HG03442 (cell line): ENCODE measurements at regions not wholly inside any gene's neighbourhood (a gene's known extent, or its start where the extent isn't known, plus 50 kb on each side); places are given as distances from the start of the nearest gene placed in this dataset.
"Not testable (repeated sequence)": the region's sequence is repeated elsewhere in the genome, so short reads cannot be mapped to it uniquely, and the experiment has no call there.

Experiments used
- ATAC-seq: cut with Tn5 transposase; IDR thresholded peaks from one replicate; pipeline ENCODE4 v1.9.1; 2021; ENCODE audit warnings: mild to moderate bottlenecking, moderate library complexity; ENCODE audit not compliant: unreplicated experiment

DNA sequence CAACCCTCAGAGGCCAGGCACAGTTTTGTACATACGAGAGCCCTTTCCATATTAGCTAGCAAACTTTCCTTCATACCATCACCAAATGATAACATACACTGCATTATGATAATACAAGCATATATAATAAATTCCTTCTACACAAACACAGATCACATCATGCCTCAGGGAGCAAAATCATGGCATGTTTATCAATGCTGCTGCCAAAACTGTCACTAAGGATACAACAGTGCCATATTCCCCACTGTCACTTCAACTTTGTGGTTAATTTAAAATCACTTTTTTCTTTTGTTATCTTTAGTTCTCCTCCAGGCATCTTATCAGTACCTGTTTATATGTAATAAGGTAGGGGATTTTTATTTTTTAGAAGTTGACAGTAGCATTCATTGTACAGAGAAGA, 196.3 kb downstream of the EPM2A start:
- ATAC-seq, result no peak

DNA sequence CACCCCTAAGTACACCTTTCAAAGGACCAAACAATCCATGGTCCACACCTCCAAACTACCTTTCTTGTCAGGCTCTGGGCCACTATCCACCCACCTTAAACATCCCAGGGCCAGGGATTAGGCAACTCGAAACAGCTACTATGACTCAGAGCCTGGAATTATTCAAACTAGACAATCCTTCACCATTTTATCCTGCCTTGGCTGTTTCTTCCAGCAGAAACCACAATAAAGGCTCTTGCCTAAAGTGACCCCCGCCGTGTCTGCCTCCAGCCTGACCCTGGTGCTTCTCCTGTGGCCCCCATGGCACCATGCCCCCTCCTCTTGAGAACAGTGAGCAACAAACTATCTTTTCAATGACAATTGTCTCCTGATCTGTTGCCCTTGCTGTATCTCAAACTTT, 195.5 kb downstream of the EPM2A start:
- no peak for ATAC-seq

DNA sequence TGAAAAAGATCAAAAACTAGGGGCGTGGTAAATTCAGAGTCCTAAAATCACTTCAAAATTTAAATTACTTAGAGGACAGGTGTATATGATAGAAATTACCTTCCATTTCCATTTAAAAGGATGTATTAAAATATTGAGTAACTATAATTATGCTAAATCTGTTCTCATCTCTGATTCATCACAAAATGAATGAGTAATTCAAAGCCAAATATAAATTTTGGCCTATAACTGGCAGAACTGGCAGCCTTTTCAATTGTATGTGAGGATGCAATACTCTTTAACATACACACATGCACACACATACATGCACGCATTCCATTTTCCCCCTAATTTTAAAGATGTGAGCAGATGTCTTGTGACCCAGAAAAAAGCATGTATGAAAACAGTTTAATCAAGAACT, 194.6 kb downstream of the EPM2A start:
- no peak for ATAC-seq

DNA sequence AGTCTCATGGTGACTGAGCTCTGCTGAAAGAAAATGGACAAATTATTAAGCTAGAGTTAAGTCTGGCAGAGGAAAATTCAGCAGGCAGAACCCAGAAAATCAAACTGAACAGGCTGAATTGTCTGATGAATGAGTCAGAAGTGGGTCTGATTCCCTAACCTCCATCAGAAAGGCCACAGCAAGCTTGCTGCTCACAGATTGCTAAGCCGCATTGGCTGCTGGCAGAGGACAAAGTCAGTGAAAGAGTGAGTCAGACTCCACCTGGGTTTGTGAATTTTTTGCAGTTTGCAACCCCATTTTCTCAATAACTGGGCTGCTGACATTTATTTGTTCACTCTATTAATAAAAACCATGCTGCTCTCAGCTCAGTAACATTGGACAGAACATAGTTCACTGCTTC, 191.3 kb downstream of the EPM2A start:
- no peak for ATAC-seq

DNA sequence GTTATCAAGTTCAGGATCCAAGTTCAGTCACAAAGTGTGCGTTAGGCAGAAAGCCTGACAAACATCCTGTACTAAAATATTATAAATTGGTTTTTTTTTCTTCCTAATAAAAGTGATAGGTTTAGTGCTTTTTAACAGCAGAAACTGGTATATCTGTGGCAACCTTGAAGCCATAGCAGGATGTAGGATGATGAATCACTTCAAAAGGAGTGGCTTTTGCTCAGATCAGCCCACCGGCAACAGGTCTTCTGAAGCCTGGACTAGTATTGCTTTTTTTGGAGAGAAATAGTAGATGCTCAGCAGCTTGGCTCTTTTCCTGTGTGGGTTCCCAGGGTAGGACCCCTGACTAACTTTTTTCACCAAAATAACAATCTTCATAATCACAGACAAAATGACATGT, 190.8 kb downstream of the EPM2A start:
- no peak for ATAC-seq

DNA sequence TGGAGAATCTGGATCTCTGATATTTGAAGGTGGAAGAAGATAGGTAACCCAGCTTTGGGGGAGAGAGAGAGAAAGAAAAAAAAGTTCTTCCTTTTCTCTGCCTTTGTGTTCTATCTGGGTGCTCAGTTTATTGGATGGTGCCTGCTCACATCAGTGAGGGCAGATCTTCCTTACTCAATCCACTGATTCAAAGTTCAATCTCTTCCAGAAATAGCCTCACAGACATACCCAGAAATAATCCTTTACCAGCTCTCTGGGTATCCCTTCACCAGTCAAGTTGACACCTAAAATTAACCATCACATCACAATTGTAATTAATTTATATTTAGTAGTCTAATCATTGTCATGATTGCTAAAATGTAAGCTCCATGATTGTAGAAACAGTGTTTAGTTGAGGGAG, 189.1 kb downstream of the EPM2A start:
- no peak for ATAC-seq

DNA sequence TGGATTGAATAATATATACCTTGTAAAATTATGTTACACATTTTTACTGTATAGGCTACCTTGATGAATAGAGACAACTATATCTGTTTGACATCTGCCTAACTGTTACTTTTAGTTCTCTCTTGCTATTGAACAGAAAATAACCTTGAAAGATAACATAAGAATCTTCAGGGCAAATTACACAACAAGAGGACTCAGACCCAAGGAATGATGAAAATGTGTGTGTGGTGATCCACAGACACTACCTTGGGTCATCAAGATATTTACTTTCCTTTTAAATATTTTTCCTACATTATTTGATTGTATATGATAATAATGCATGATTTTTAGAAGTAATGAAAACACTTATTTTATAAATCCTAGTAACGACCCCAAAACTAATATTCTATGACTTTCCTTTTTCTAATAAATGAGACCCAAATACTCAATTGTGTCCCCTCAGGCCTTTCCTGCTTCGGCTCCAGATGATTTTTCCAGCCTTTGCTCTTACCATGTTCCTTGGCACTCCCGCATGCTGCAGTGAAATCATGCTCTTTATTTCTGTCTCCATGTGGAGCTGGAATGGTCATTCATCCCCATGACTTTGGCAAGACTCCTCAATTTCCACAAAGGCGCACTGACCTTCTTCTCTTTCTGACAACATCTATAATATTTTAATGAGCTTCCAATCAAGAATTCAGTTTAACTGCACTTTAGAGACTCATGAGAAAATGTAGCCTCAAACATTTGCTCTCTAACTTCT, 187.6 kb downstream of the EPM2A start:
- no peak for ATAC-seq

DNA sequence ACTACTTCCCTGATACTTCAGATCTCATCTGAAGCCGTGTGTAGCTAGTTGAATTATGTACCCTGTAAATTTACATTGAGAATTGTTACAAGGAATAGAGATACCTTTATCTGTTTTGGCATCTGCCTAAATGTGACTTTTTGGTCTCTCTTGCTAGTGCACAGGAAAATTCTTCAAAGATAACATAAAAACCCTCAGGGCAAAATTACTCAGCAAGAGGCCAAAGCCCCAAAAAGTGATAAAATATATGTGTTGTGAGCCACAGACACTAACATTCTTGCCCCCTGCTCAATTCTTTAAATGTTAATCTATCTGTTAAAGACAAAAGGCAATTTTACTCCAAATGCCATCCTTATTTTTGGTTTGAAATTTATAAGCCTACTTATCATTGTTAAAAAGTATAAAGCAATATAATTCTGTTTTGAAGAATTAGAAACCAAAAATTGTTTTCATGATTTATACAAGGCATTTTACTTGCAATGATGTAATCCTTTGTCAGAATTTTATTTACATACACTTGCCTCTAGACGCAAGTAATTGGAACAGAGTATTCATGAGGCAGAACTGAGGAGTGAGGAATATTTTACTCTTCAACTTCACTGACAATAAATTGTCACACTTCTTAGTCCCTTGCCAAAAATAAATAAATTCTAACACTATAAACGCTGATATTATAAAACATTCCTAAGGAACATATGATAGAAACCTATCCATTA, 186.2 kb downstream of the EPM2A start:
- ATAC-seq, result no peak

DNA sequence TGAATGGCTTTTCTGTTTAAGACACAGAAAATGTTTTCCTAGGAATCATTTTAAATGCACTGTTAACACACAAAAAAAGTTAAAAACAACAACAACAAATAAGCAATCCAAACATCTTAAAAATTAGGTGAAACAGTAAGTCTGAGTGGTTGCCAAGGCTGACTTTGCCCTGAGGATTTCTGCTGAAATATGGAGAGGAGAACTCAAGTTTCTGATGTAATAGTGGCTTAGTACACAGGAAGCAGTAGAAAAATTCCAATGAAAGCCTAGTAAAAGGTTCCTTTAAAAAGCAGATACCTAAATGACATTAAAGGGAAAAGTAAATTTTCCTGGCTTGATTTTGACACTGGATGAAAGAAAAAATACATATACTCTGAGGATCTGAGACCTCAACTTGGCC, 184.2 kb downstream of the EPM2A start:
- ATAC-seq, result no peak

DNA sequence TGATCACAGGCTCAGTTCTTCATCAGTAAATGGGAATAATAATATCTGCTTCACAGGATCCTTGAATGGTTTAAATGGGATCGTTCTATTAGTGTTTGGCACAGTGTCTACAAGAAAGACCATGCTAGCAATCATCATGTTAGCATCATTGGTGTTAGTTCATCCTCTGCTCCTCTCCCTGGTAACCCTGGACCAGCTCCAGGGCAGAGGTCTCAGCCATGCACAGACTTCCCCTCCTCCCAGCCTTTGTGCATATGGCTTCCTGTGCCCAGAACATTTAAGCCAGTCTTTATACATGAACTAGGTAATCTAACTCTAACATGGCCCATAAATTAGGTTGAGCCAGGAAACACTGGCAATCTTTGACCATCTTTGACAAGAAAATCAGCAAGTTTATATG, 180.2 kb downstream of the EPM2A start:
- no peak for ATAC-seq

DNA sequence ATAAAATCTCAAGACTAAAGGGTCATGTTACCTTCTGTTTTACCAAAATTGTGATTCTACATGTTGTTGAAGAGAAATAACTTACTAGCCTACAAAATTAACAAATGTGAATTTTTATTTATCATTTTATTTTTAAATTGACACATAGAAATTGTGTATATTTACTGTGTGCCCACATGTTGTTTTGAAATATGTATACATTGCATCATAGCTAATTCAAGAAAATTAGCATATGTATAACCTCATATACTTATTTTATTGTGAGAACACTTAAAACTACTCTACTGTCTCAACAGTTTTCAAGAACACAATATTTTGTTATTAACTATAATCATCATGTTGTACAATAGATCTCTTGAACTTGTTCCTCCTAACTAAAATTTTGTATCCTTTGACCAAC, 177.8 kb downstream of the EPM2A start:
- ATAC-seq, result no peak

DNA sequence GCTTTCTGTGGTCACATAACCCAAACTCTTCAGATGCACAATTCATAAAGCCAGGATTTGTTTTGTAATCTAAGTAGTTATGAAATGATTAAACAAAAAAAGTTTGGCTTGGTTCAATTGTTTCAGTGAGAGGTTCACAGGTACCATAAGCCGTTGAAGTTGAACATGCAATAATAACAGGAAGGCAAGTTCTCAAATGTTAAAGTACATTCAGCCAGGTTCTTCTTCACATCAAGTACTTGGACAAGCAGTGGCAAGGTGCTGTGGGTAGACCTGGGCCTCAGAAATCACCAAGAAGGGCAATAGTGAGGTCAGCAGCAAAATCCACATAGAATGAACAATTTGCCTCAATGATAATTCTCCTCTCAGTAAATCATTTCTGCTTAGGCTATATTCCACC, 175.5 kb downstream of the EPM2A start:
- ATAC-seq, result no peak

DNA sequence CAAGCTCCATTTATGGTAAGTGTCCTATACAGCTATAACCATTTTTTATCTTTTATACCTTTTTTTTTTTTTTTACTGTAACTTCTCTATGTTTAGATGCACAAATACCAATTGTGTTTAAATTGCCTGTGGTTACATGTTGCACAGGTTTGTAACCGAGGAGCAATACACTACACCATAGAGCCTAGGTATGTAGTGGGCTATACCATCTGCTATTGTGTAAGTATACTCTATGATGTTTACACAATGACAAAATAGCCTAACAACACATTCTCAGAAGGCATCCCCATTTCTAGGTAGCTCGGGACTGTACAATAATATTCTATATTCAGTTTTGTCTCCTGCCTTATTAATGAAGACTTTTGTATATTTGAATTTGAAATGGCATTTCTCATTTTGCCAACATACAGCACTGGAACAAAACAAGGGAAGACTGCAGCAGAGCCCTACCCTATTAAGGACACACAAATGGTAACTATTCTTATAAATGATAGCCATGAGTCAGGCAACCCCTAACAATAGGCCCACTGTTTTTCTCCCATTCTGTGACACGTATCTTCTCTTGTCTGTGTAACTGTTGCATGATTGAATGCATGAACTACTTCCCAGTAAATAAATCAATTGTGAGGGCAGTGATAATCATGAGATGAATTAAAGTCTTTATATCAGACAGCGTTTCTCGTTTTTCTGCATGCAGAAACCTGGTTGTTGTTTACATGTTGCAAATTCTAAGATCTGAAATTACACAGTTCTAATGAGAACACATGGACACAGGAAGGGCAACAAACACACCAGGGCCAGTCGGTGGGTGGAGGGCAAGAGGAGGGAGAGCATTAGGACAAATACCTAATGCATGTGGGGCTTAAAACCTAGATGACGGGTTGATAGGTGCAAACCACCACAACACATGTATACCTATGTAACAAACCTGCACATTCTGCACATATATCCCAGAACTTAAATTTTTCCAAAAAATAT, 173.9 kb downstream of the EPM2A start:
- no peak for ATAC-seq

DNA sequence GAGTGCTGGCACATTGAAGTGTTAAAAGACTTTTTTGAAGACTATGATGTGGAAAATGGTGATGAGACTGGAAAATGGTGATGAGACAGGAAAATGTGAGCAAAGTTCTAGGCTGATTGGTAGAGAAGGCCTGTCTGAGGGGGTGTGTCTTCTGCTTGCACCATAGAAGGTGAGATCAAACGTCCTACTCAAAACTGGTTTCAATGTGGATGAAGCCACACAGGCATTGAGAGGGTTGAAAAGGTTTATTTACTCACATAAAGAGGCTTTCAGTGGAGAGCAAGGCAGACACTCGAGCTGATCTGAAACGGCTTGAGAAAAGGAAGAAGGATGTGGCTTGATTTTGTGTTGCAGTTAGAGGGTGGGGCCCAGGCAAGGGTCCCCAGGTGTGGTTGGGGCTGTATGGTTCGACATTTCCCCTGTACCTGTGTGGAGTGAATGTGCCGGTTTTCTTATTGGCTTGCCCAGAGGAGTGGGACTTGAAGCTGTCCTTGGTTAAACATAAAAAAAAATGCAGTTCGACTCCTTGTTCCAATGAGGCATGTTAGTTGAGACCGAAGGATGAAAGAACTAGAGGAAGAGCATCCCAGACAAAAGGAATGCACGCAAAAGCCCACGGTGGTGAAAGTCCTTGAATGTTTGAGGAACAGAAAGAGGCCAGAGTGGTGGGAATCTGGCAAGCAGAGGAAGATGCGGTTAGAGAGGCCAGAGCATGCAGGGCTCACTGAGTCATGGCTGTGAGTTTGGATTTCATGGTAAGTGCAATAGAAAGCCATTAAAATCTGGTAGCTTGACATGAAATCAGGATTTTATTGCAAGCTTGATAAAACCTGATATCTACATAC, 172.3 kb downstream of the EPM2A start:
- no peak for ATAC-seq

DNA sequence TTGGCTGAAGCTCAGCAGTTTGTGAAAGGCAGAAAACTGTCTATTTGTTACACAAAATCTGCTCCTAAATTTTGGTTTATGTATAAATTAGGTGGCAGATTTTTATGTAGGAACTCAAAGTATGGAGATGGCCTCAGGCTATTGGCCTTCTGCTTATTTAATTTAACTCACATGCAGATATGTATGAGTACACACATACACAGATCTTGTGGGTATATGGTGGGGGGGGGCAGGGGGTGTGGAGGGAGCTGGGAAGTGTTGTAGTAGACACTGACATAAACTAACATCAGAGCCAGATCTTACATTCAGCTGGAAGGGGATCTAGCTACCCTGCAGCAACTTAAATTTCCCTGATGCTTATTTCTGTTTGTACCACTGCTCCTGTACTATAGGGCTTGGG, 170.8 kb downstream of the EPM2A start:
- no peak for ATAC-seq

DNA sequence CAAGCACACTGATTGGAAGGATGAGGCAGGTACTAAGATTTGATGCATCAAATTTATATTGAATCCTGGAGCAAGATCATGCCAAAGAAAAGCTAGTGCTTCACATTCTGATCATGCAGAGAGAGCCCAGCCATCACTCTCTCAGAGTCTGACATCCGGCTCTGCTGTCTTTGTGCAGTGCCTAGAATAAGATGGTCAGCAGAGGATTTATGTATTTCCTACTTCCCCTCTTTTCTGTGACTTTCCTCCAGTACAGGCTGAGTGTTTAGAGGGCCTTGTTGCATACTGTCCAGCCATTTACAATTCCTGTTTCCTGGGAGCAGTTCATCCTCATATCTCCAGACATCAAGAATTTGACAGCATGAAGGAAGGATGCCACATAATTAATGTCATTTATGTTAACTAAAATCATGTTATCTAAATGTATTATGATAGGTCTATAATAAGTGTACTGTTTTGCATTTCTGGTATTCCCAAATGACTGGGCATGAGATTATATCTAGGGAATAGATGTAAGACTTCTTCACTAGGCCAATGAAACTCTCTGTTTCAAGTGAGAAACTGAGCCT, 167.6 kb downstream of the EPM2A start:
- no peak for ATAC-seq

DNA sequence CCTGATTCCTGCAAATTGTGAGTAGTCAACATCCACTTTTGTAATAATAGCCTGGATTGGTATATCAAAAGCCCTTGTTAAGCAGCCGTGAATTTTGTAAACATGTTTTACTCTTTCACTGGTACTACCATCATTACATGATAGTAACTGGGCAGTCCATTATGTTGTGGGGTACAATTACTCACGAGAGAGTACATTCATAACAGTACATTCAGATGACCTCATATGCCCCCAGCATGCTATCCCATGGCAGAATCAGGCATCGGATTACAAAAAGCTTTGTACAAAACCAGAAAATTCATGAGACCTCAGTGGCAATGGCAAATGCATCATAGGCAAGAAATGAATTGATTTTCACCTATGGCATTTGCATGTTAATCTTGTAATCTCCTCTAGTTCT, 166.2 kb downstream of the EPM2A start:
- ATAC-seq, result no peak

DNA sequence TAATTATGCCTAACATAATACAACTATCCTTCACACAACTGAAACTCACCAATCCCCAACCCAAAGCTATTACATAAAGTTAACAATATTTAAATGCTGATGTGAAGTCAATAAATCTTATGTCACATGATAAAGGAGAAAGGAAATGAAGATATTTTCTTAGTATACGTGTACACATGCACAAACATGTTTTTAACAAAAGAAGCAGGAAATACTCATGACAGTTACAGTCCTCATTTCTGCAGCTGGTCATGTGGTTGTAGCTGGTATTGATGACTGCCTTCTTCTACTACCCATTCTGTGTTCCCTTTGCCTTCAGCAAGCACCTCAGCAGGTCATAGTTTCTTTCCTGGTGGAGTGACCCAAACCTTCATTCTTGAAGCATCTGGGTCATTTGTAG, 165.0 kb downstream of the EPM2A start:
- not testable (repeated sequence) for ATAC-seq

DNA sequence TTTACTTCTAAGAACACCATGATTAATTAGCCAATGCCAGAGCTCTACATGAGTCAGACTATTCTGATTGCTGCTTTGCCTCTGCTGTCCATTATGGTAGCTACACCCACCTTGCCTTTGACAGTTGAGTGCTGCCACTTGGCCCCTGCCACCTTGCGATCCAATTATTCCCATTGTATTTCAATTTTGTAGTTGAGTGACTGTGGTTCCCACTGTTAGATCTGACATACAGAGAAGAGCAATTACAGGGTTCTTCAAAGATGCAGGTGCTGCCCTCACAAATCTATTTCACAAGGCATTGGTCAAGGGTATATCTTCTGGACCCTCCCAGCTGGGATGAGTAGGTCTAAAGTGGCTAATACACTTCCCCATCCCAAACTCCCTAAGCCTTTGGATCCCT, 161.1 kb downstream of the EPM2A start:
- ATAC-seq, result not testable (repeated sequence)
